T-helper 1 cell treated with Interleukin-12 subunit alpha and Interleukin-12 subunit beta and Interleukin-4 antibody, amounts not matched to agents 30 ng/mL and 1 ng/mL, for 36 hours (primary cell): ENCODE measurements at regions not wholly inside any gene's neighbourhood (a gene's known extent, or its start where the extent isn't known, plus 50 kb on each side); places are given as distances from the start of the nearest gene placed in this dataset.

ENCODE experiments used
- intact Hi-C: fragments of 100-400 bp; cut with micrococcal nuclease; formaldehyde crosslinking; loops from one replicate; pipeline ENCODE4 v1.15.1; 2024

- intact Hi-C loops: no loop called here
Observed at GRCh38 chr18:10374636-10375293, 79.7 kb upstream of the APCDD1 start.

DNA sequence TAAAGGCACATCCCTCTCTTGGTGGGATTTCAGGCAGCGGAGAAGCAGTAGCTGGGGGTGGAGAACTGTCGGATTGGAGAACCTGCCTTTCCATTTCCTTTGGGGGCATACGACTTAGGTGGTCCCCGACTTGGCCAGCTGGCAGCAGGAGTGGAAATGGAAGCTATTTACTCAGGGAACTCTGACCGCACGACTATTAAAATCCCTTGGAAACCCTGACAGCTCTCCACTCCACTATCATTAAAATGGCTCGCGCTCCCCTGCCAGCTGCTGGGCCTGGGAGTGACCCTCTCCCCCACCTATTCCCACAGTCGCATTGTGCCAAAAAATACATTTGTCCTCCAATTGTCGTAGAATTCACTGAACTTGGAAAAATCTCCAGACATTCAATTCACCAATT is 77.7 kb upstream of the APCDD1 start:
- intact Hi-C loops: no loop called here

DNA sequence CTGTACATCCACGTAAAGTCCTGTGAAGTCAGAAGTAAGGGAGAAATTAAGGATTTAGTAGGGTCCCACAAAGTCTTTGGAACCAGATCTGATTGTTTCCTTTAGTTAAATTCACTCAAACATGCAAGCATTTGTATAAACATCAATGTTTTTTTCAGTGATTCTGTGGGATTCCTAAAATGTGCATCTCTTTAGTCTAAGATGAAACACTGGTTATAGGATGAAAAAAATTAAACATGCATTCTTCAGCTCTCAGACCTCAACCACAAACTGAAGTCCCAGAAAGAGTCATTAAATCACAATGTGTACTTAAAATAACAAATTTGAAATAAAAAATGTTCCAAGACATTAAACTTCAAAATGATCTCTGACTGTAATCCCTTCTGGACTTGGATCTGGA is 76.5 kb upstream of the APCDD1 start:
- intact Hi-C loops: no loop called here

DNA sequence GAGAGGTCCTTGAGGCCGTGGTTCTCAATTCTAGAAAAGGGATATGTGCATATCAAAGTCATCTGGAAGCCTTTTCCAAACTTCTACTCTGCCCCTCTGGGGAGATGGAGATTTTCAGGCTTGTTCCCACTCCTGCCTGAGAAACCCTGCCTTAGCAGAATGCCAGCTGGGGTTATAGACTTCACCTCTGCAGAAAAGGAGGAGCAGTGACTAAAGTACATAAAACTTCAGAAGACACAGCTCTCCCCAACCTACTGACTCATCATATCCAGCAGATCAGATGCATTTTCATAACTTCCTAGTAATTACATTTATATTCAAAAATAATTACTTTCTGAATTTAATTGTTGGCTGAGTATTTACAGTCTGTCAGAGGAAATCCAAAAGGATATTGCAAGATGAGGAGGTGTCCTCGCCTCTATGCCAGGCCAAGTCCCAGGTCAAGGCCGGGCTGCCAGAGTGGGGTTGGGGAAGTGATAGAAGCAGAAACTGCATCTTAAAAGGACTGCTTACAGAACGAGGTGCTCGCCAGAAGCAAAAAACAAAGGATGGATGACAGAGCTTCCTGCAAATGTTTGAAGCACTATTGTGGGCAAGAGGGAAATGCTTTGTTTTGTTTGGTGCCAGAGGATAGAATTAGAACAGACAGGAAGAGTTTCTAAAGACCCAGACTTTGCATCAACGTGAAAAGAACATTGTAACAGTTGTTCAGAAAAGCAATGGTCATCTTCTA is 75.6 kb upstream of the APCDD1 start:
- intact Hi-C loops: no loop called here

DNA sequence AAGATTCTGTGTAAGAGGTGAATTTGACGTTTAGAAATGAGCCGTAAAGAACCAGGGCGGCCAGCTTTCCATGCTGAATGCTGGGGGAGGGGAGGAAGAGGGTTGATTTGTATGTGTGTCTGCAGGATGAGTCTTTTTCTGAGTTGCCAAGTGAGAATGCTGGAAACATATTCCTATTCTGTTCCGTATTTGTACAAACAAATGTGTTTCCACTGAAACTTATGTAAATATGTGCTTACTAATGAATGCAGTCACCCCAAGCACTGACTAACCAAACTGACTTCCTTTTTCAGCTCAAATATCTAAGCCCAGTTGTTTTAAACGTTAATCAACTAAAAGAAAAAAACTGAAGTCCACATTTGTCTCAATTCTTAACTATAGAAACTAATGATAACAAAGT is 74.9 kb upstream of the APCDD1 start:
- intact Hi-C loops: no loop called here

DNA sequence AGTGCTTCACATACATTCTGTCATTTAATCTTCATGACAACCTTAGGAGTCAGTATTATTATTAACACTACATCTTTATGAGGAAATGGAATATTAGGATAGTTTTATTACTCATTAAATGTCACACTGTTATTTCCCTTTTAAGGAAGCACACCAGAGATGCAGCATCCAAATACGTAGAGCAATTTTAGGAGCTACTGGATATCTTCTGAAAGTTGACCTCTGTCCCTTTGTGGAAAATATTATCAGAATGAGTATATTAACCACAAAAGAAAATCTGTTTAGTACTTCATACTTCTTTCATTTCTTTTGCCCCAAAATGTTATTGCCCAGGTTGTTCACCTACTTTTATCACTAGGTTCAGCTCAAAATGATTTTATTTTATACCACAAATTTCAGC is 72.9 kb upstream of the APCDD1 start:
- intact Hi-C loops: no loop called here

DNA sequence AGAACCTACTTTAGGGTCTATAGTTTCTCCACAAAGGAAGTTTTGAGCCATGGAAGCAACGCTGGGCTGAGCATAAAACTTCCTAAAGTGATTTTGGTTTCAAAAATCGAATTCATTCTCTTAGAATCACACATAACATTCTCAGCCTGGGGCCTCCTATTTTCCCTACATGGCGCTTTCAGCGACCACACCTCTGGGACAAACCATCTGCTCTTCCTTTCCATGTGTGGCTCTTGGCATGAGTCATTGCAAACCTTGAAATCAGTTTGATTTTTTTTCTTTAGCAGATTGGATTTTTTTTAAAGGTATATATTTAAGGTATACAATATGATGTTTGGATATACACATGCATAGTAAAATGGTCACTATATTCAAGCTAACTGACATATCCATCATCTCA is 72.5 kb upstream of the APCDD1 start:
- intact Hi-C loops: no loop called here

DNA sequence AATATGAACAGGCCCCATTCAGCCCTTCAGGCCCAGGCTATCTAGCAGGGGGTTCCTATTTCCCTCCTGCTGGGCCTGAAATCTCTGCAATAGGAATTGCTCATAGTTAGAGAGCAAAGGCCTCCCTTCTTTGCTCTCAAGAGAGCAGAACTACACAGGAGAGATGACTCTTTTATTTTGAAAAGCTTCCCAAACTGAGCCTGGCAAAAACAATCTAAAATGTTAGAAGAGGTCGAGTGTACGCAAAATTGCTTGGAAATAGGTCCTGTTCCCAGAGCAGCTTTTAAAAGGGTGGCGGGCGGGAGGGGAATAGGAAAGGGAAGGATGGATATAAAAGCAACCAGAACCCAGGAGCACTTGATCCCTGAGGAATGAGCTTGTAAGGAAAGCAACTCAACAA is 68.4 kb upstream of the APCDD1 start:
- intact Hi-C loops: no loop called here

DNA sequence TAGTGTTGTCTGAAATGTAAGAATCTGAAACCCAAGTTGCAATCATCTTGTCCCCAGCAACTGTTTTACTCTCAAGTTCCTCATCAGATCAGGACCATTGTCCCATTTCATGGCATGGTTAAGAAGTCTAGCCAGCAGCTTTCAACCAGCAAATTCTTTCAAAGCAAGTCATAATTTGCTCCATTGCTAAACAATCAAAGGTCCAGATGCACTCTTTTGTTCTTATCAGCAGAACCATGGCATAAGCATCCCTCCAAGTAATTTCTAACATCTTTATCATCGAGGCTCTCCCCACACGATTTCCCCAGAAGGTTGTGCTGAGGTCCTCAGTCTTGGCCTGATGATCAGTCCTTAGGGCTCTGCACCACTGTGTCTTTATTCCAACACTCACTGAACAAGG is 67.5 kb upstream of the APCDD1 start:
- intact Hi-C loops: no loop called here

DNA sequence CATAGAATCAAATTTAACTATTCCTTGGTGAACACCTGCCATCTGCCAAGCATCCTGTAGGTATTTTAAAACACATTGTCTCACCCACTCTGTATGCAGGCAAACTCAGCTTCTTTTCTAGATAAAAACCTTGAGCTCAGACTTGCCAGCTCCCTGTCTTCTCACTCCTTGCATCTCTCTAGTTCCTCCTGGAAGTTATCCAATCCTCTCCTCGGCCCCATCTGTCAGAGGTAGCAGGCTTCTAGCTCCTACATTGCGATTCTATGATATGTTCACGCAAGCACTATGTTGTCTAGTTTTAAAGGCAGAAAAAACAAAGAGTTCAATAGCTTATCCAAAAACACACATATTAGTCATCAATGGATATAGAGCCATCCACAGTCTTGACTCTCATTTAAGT is 67.0 kb upstream of the APCDD1 start:
- intact Hi-C loops: no loop called here

- intact Hi-C loops: no loop called here
Observed at GRCh38 chr18:10388373-10388772, 66.1 kb upstream of the APCDD1 start.

GRCh38 chr18:10391506-10391905 is 62.9 kb upstream of the APCDD1 start:
- intact Hi-C loops: no loop called here

DNA sequence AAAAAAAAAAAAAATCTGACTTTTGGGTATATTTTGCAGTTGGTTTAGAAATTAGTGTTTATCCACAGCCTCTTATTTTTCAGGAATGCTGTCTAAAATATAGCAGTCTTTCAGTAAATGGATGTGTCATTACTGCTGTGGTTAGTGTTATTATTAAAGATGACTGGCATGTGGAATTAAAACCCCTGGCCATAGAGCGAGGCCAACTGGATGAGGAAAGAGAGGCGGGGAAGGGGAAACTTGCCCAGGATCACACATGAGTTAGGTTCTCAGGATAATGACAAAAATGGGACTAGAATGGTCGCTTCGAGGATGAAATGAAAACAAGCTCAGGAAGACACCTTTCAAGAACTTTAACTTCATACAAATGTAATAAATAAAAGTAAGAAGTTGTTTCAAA is 57.4 kb upstream of the APCDD1 start:
- intact Hi-C loops: no loop called here

DNA sequence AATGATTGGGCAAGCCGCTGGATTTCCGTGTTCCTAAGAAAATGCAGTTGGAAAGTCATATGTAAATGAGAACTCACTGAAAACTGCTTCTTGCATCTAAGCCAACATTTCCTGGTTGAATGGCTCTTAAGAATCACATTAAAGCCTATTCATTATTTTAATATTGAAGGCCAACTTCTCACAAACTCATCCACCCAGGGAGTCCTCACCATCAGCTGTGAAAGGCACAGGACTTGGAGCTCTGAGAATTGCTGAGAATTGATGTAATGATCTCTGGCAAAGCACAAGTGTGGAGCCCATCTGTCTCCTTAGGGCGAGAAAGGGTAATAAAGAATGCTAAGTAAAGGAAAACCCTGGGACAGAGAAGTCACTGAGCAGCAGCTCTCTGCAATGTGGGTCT is 55.9 kb upstream of the APCDD1 start:
- intact Hi-C loops: no loop called here

DNA sequence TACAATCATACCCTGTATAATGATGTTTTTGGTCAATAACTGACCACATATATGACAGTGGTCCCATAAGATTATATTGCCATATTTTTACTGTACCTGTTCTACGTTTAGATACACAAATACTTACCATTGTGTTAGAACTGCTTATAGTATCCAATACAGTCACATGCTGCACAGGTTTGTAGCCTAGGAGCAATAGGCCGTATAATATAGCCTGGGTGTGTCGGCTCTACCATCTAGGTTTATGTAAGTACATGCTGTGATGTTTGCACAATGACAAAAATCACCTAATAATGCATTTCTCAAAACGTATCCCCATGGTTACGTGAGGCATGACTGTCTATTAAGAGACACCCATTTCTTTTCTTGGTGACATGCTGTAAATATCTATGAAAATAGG is 55.0 kb upstream of the APCDD1 start:
- intact Hi-C loops: no loop called here

GRCh38 chr18:10400534-10401307 is 53.7 kb upstream of the APCDD1 start:
- intact Hi-C loops: no loop called here

- intact Hi-C loops: no loop called here
Observed at GRCh38 chr18:10401521-10401920, 52.9 kb upstream of the APCDD1 start.

DNA sequence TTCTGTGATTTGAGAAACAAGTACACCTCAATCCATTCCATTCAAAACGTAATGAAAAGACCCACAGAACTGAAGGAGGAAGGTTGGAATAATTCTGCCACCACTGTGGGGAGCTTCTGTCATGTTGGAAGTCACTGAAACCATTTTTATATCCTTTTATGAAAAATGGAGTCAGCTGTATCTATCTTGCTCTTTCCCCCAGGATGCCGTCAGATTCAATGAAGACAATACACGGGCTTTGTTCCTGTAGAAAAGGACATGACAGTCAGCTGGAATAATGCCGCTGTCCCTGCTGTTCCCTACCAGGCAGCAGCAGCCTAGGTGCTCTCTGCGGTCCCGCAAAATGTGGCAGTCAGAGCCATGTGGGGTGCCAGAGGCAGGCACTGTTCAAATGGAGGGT is 52.5 kb upstream of the APCDD1 start:
- intact Hi-C loops: no loop called here

GRCh38 chr18:10402871-10403559 is 51.4 kb upstream of the APCDD1 start:
- intact Hi-C loops: no loop called here

GRCh38 chr18:10403708-10404107 is 50.7 kb upstream of the APCDD1 start:
- intact Hi-C loops: no loop called here

DNA sequence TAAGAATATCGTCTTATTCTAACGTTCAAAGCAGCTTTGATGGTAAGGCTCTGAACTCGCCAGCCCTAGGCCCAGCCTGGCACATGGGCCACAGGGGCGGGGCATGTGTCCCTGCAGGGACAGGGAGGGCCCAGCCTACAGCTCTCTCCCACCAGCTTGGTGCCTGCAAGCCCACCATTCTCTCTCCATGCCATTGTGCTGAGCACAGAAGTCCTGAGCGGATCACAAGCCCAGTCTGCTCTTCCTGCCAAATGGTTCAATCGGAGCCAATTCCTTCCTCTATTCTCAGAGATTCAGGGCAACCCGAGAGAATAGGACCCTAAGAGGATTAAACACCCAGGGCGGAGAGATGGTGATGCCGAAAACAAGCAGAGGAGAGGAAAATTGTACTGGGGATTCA is 50.3 kb upstream of the APCDD1 start:
- intact Hi-C loops: no loop called here
